ENCODE measurements at regions not wholly inside any gene's neighbourhood (a gene's known extent, or its start where the extent isn't known, plus 50 kb on each side); places are given as distances from the start of the nearest gene placed in this dataset.

GRCh38 chr12:28709986-28710685 is 438.9 kb upstream of the FAR2 start:
- TF ChIP-seq CTCF (IDR thresholded peaks at IDR 0.05) (no peak), POLR2AphosphoS5 (IDR thresholded peaks at IDR 0.05) (no peak), POLR2A (IDR thresholded peaks at IDR 0.05) (no peak)
- no peaks in the 10 kb centered on the region for H3K9me3 ChIP-seq
- intact Hi-C loops (cut with DNase I): no loop called here
- no peaks in the 10 kb centered on the region for H3K4me1 ChIP-seq (replicated peaks)
- no peaks in the 10 kb centered on the region for H3K36me3 ChIP-seq
- DNase-seq (ENCODE audit: low spot score): no peak
- WGBS: 77% methylated on average over 4 of the region's 4 CpGs
- H3K27ac ChIP-seq: no peak overlapping the region
- no peaks in the 10 kb centered on the region for H3K27me3 ChIP-seq (replicated peaks; ENCODE audit: insufficient read depth)
- no peak overlapping the region for H3K4me3 ChIP-seq

GRCh38 chr12:28710882-28711281 is 438.2 kb upstream of the FAR2 start:
- DNase-seq (ENCODE audit: low spot score): no peak
- Histone ChIP-seq H3K4me1 (replicated peaks) (no peaks in the 10 kb centered on the region), H3K36me3 (no peaks in the 10 kb centered on the region), H3K27ac (no peak overlapping the region), H3K27me3 (replicated peaks; ENCODE audit: insufficient read depth) (no peaks in the 10 kb centered on the region), H3K9me3 (no peaks in the 10 kb centered on the region), H3K4me3 (no peak overlapping the region)
- intact Hi-C loops (cut with DNase I): no loop called here
- 92% methylated on average over 1 of the region's 1 CpG for WGBS
- TF ChIP-seq POLR2A (IDR thresholded peaks at IDR 0.05) (no peak), CTCF (IDR thresholded peaks at IDR 0.05) (no peak)

GRCh38 chr12:28711421-28711820 is 437.7 kb upstream of the FAR2 start:
- Histone ChIP-seq H3K4me3 (no peak overlapping the region), H3K27ac (no peak overlapping the region), H3K27me3 (replicated peaks; ENCODE audit: insufficient read depth) (no peaks in the 10 kb centered on the region), H3K4me1 (replicated peaks) (no peaks in the 10 kb centered on the region), H3K9me3 (no peaks in the 10 kb centered on the region), H3K36me3 (no peaks in the 10 kb centered on the region)
- 97% methylated on average over 1 of the region's 1 CpG for WGBS
- intact Hi-C loops (cut with DNase I): no loop called here
- TF ChIP-seq POLR2A (IDR thresholded peaks at IDR 0.05): no peak
- no peak for TF ChIP-seq POLR2AphosphoS5 (IDR thresholded peaks at IDR 0.05)
- TF ChIP-seq CTCF (IDR thresholded peaks at IDR 0.05): no peak
- DNase-seq (ENCODE audit: low spot score): no peak

- H3K27ac ChIP-seq: no peak overlapping the region
- no peaks in the 10 kb centered on the region for H3K4me1 ChIP-seq (replicated peaks)
- intact Hi-C loops (cut with DNase I): no loop called here
- H3K27me3 ChIP-seq (replicated peaks; ENCODE audit: insufficient read depth): no peaks in the 10 kb centered on the region
- DNase-seq (ENCODE audit: low spot score): no peak
- H3K36me3 ChIP-seq: no peaks in the 10 kb centered on the region
- H3K4me3 ChIP-seq: no peak overlapping the region
- no peaks in the 10 kb centered on the region for H3K9me3 ChIP-seq
- TF ChIP-seq POLR2A (IDR thresholded peaks at IDR 0.05): no peak
- TF ChIP-seq POLR2AphosphoS5 (IDR thresholded peaks at IDR 0.05): no peak
- TF ChIP-seq CTCF (IDR thresholded peaks at IDR 0.05): no peak
Observed at GRCh38 chr12:28742791-28743190, 406.3 kb upstream of the FAR2 start.

- Histone ChIP-seq H3K4me3 (no peak overlapping the region), H3K36me3 (no peaks in the 10 kb centered on the region), H3K4me1 (replicated peaks) (no peaks in the 10 kb centered on the region), H3K27ac (no peak overlapping the region), H3K27me3 (replicated peaks; ENCODE audit: insufficient read depth) (no peaks in the 10 kb centered on the region), H3K9me3 (no peaks in the 10 kb centered on the region)
- no peak for TF ChIP-seq POLR2AphosphoS5 (IDR thresholded peaks at IDR 0.05)
- TF ChIP-seq POLR2A (IDR thresholded peaks at IDR 0.05): no peak
- no peak for TF ChIP-seq CTCF (IDR thresholded peaks at IDR 0.05)
- WGBS: 96% methylated on average over 3 of the region's 3 CpGs
- DNase-seq (ENCODE audit: low spot score): no peak
- intact Hi-C loops (cut with DNase I): no loop called here
Observed at GRCh38 chr12:28746734-28747325, 402.2 kb upstream of the FAR2 start.

All from prostate gland (tissue), 2 donors.